ENCODE measurements at regions not wholly inside any gene's neighbourhood (a gene's known extent, or its start where the extent isn't known, plus 50 kb on each side); places are given as distances from the start of the nearest gene placed in this dataset.

DNA sequence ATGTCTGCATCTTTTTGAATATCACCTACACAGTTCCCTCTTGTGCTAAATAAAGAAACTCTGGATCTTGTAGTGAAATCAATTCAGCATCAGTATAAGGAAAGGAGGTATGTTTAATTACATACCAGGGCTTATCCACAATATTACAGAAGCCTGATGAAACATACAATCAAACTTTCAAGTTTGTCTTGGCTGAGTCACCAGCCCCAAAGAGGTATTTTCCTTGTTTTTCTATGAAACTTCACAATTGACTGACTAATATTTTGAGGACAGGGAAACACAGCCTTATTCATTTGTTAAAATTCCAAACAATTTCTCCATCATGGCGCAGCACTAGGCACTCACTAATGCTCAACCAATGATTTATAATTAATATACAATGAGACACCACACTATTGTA, 952.4 kb downstream of the PCDH17 start:
- no peaks in the 10 kb centered on the region for H4K20me1 ChIP-seq (ENCODE audit: insufficient read depth, poor library complexity, severe bottlenecking)
- no peaks in the 10 kb centered on the region for H3K79me2 ChIP-seq
- no peaks in the 10 kb centered on the region for H3K36me3 ChIP-seq (replicated peaks; ENCODE audit: insufficient read depth, low read depth)
- H3K9me3 ChIP-seq (ENCODE audit: low read depth), result no peaks in the 10 kb centered on the region
- WGBS (ENCODE audit: low lambda C conversion rate, missing lambda C conversion rate), result 96% methylated on average over 1 of the region's 1 CpG
- no peak for DNase-seq (ENCODE audit: low spot score)
- TF ChIP-seq, protein P1, sequence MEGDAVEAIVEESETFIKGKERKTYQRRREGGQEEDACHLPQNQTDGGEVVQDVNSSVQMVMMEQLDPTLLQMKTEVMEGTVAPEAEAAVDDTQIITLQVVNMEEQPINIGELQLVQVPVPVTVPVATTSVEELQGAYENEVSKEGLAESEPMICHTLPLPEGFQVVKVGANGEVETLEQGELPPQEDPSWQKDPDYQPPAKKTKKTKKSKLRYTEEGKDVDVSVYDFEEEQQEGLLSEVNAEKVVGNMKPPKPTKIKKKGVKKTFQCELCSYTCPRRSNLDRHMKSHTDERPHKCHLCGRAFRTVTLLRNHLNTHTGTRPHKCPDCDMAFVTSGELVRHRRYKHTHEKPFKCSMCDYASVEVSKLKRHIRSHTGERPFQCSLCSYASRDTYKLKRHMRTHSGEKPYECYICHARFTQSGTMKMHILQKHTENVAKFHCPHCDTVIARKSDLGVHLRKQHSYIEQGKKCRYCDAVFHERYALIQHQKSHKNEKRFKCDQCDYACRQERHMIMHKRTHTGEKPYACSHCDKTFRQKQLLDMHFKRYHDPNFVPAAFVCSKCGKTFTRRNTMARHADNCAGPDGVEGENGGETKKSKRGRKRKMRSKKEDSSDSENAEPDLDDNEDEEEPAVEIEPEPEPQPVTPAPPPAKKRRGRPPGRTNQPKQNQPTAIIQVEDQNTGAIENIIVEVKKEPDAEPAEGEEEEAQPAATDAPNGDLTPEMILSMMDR (IDR thresholded peaks at IDR 0.05; ENCODE audit: poor library complexity), result no peak
- TF ChIP-seq EZH2 (IDR thresholded peaks at IDR 0.05; ENCODE audit: borderline replicate concordance) (no peak), EZH2phosphoT487 (IDR thresholded peaks at IDR 0.05; ENCODE audit: low read depth, severe bottlenecking, unreplicated experiment) (no peak)
- H3K9me2 ChIP-seq (replicated peaks; ENCODE audit: insufficient read depth), result no peaks in the 10 kb centered on the region
- no peak overlapping the region for H3K4me2 ChIP-seq
- no peaks in the 10 kb centered on the region for H3K27me3 ChIP-seq
- H3K4me1 ChIP-seq (ENCODE audit: insufficient read depth), result no peaks in the 10 kb centered on the region
- no peak overlapping the region for H2AFZ ChIP-seq
- H3K27ac ChIP-seq, result no peak overlapping the region
- no peak overlapping the region for H3K4me3 ChIP-seq

DNA sequence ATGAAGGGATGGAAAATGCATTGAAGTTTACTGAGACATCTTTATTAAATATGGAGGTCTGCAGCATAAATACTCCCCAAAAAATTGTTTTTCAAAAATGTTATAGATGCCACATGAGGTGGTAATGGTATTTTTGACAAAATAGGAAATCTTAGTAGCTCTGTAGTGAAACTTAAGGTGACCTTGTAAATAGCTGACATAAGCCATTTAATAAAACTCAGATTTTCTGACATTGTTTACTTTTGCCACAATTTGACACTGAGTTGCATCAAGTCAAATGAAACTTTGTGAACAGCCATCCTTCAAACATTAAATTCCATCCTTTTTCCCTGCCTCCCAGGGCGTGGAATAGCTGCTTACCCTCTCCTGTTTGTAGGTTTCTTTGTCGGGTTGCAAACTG, 953.1 kb downstream of the PCDH17 start:
- Histone ChIP-seq H3K27me3 (no peaks in the 10 kb centered on the region), H3K79me2 (no peaks in the 10 kb centered on the region), H3K9me2 (replicated peaks; ENCODE audit: insufficient read depth) (no peaks in the 10 kb centered on the region), H3K4me3 (no peak overlapping the region), H2AFZ (no peak overlapping the region), H3K4me1 (ENCODE audit: insufficient read depth) (no peaks in the 10 kb centered on the region), H3K4me2 (no peak overlapping the region), H3K9me3 (ENCODE audit: low read depth) (no peaks in the 10 kb centered on the region), H3K36me3 (replicated peaks; ENCODE audit: insufficient read depth, low read depth) (no peaks in the 10 kb centered on the region), H4K20me1 (ENCODE audit: insufficient read depth, poor library complexity, severe bottlenecking) (no peaks in the 10 kb centered on the region), H3K27ac (no peak overlapping the region)
- no peak for DNase-seq (ENCODE audit: low spot score)
- 87% methylated on average over 2 of the region's 2 CpGs for WGBS (ENCODE audit: low lambda C conversion rate, missing lambda C conversion rate)
- TF ChIP-seq EZH2phosphoT487 (IDR thresholded peaks at IDR 0.05; ENCODE audit: low read depth, severe bottlenecking, unreplicated experiment), result no peak
- no peak for TF ChIP-seq EZH2 (IDR thresholded peaks at IDR 0.05; ENCODE audit: borderline replicate concordance)
- TF ChIP-seq, protein P1 (IDR thresholded peaks at IDR 0.05; ENCODE audit: poor library complexity), result no peak

DNA sequence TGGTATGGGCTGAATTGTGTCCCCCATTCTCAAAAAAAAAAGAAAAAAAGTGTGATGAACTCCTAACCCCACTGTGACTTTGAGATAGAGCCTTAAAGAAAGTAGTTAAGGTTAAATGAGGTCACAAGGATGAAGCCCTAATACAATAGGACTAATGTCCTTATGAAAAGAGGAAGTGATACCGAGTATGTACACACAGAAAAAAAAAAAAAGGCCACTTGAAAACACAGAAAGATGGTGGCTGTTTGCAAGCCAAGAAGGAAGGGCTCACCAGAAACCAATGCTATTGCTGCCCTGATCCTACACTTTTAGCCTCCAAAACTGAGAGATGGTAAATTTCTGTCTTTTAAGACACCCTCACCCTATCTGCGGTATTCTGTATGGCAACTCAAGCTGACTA, 955.6 kb downstream of the PCDH17 start:
- Histone ChIP-seq H3K36me3 (replicated peaks; ENCODE audit: insufficient read depth, low read depth) (no peaks in the 10 kb centered on the region), H3K4me2 (no peak overlapping the region), H2AFZ (no peak overlapping the region), H4K20me1 (ENCODE audit: insufficient read depth, poor library complexity, severe bottlenecking) (no peaks in the 10 kb centered on the region), H3K4me1 (ENCODE audit: insufficient read depth) (no peaks in the 10 kb centered on the region), H3K9me3 (ENCODE audit: low read depth) (no peaks in the 10 kb centered on the region), H3K9me2 (replicated peaks; ENCODE audit: insufficient read depth) (no peaks in the 10 kb centered on the region), H3K4me3 (no peak overlapping the region), H3K79me2 (no peaks in the 10 kb centered on the region), H3K27ac (no peak overlapping the region), H3K27me3 (no peaks in the 10 kb centered on the region)
- 88% methylated on average over 2 of the region's 2 CpGs for WGBS (ENCODE audit: low lambda C conversion rate, missing lambda C conversion rate)
- DNase-seq (ENCODE audit: low spot score), result no peak
- TF ChIP-seq EZH2 (IDR thresholded peaks at IDR 0.05; ENCODE audit: borderline replicate concordance), result no peak
- TF ChIP-seq, protein P1 (IDR thresholded peaks at IDR 0.05; ENCODE audit: poor library complexity), result no peak
- no peak for TF ChIP-seq EZH2phosphoT487 (IDR thresholded peaks at IDR 0.05; ENCODE audit: low read depth, severe bottlenecking, unreplicated experiment)

DNA sequence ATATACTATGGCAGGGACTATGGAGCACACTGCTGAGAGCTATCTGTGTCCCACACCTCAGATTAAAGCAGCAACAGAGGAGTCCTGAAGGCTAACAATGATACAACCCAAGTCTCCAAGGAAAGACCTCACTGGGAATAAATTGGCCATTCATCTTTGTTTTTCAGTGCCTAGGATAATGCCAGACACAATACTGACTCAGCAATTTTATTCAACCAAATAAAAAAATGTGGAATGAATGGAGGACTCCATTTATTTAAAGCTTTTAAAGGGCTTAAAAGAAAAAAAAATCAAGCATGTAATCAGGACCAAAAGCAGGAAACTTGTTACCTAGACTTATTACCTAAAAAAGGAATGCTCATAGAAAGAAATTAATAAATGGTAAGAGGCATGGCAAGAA, 960.5 kb downstream of the PCDH17 start:
- H3K9me3 ChIP-seq (ENCODE audit: low read depth), result no peaks in the 10 kb centered on the region
- H4K20me1 ChIP-seq (ENCODE audit: insufficient read depth, poor library complexity, severe bottlenecking), result no peaks in the 10 kb centered on the region
- no peak overlapping the region for H2AFZ ChIP-seq
- DNase-seq (ENCODE audit: low spot score), result no peak
- no peak overlapping the region for H3K4me3 ChIP-seq
- no peaks in the 10 kb centered on the region for H3K4me1 ChIP-seq (ENCODE audit: insufficient read depth)
- no peak overlapping the region for H3K27ac ChIP-seq
- H3K4me2 ChIP-seq, result no peak overlapping the region
- H3K27me3 ChIP-seq, result no peaks in the 10 kb centered on the region
- TF ChIP-seq EZH2phosphoT487 (IDR thresholded peaks at IDR 0.05; ENCODE audit: low read depth, severe bottlenecking, unreplicated experiment) (no peak), EZH2 (IDR thresholded peaks at IDR 0.05; ENCODE audit: borderline replicate concordance) (no peak)
- TF ChIP-seq, protein P1 (IDR thresholded peaks at IDR 0.05; ENCODE audit: poor library complexity), result no peak
- H3K79me2 ChIP-seq, result no peaks in the 10 kb centered on the region
- no peaks in the 10 kb centered on the region for H3K9me2 ChIP-seq (replicated peaks; ENCODE audit: insufficient read depth)
- no peaks in the 10 kb centered on the region for H3K36me3 ChIP-seq (replicated peaks; ENCODE audit: insufficient read depth, low read depth)

Measured in hepatocyte (in vitro differentiated cells).